Hepatocyte (in vitro differentiated cells): ENCODE measurements at regions not wholly inside any gene's neighbourhood (a gene's known extent, or its start where the extent isn't known, plus 50 kb on each side); places are given as distances from the start of the nearest gene placed in this dataset.

ENCODE experiments used
- EZH2 ChIP-seq: fragments of 200-600 bp; sonication (generic); IDR thresholded peaks from 2 replicates; pipeline ENCODE4 v1.6.1; 2016; ENCODE audit warnings: antibody characterized with exemption, mild to moderate bottlenecking, borderline replicate concordance
- EZH2phosphoT487 ChIP-seq: fragments of 200-600 bp; sonication (generic); IDR thresholded peaks from one replicate; pipeline ENCODE4 v1.6.1; 2018; ENCODE audit warnings: antibody characterized with exemption, mild to moderate bottlenecking, low read depth, moderate library complexity; ENCODE audit not compliant: unreplicated experiment, severe bottlenecking
- TF ChIP-seq, protein P1 (sequence below): fragments of 200-600 bp; sonication (generic); IDR thresholded peaks from 2 replicates; pipeline ENCODE4 v1.5.1; 2016; ENCODE audit warnings: antibody characterized with exemption, mild to moderate bottlenecking; ENCODE audit not compliant: poor library complexity

DNA sequence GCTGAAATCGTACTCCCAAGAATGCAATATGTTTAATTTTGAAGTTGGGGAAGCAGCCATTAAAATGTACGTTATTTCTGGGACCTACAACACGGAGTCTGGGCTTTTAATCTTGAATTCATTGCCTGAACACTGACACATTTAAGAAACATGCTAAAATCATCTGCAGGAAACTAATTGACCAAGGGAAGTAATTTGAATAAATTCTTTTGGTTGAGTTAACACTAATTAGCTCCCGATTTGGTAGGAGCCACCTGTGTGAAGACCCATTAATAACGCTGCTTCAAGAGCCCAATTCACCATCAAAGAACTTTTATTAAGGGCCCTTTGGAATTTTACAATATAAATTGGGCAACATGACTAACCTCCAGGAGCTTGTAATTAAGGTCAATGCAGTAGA lies 309.2 kb downstream of the RAB28 start:
- TF ChIP-seq, protein P1, sequence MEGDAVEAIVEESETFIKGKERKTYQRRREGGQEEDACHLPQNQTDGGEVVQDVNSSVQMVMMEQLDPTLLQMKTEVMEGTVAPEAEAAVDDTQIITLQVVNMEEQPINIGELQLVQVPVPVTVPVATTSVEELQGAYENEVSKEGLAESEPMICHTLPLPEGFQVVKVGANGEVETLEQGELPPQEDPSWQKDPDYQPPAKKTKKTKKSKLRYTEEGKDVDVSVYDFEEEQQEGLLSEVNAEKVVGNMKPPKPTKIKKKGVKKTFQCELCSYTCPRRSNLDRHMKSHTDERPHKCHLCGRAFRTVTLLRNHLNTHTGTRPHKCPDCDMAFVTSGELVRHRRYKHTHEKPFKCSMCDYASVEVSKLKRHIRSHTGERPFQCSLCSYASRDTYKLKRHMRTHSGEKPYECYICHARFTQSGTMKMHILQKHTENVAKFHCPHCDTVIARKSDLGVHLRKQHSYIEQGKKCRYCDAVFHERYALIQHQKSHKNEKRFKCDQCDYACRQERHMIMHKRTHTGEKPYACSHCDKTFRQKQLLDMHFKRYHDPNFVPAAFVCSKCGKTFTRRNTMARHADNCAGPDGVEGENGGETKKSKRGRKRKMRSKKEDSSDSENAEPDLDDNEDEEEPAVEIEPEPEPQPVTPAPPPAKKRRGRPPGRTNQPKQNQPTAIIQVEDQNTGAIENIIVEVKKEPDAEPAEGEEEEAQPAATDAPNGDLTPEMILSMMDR, result no peak
- TF ChIP-seq EZH2phosphoT487 (no peak), EZH2 (no peak)
